Epithelial cell of proximal tubule (primary cell): ENCODE measurements at regions not wholly inside any gene's neighbourhood (a gene's known extent, or its start where the extent isn't known, plus 50 kb on each side); places are given as distances from the start of the nearest gene placed in this dataset.

Experiments
- DNase-seq: peaks from one replicate; pipeline ENCODE4 v3.0.0-alpha.2; 2011; ENCODE audit warnings: low read depth
- H3K4me3 ChIP-seq: 2 replicates; pipeline ENCODE4 v1.5.1; 2011; ENCODE audit warnings: low read depth, mild to moderate bottlenecking, low read length
- TF ChIP-seq, protein P1 (sequence below): conservative IDR thresholded peaks from 2 replicates; pipeline ENCODE4 v1.5.1; 2012; ENCODE audit warnings: low read depth, mild to moderate bottlenecking, low read length

DNA sequence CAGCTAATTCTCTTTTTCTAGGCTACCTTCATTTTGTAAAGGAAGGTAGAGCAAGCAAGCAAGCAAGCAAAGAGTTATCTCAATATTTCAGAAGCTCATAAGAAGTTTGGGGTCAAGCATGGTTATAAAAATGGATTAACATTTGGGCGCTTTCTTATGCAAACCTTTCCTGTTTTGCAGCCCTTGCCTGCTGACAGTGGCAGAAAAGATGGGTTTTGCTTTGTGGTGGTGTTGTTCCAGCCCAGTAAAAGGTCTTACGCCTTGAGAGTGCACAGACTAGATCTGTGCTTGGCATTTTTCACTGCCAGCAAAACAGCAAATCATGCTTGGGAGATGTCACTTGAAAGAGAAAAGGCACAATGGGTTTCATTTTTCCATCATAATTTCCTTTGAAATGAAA lies 1320.6 kb upstream of the CELF4 start:
- no peak for DNase-seq
- H3K4me3 ChIP-seq: no peak overlapping the region
- TF ChIP-seq, protein P1, sequence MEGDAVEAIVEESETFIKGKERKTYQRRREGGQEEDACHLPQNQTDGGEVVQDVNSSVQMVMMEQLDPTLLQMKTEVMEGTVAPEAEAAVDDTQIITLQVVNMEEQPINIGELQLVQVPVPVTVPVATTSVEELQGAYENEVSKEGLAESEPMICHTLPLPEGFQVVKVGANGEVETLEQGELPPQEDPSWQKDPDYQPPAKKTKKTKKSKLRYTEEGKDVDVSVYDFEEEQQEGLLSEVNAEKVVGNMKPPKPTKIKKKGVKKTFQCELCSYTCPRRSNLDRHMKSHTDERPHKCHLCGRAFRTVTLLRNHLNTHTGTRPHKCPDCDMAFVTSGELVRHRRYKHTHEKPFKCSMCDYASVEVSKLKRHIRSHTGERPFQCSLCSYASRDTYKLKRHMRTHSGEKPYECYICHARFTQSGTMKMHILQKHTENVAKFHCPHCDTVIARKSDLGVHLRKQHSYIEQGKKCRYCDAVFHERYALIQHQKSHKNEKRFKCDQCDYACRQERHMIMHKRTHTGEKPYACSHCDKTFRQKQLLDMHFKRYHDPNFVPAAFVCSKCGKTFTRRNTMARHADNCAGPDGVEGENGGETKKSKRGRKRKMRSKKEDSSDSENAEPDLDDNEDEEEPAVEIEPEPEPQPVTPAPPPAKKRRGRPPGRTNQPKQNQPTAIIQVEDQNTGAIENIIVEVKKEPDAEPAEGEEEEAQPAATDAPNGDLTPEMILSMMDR: no peak

DNA sequence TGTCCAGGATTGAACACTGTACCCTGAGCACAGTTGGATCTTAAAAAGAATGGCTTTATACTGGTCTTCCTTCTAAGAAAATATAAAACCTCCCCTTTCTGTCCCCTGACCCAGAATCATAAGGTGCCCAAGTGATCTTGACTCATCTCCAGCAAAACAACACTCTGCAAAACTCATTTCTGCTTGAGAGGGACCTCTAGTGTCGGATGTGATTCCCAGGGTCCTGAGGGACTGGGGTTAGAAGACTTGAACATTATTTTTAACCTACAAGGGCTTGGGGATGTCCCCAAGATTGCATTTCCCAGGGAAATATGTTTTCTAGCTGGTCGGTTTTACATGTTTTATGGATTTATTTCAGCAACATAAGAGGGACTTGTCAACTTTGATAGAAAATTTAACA lies 1318.5 kb upstream of the CELF4 start:
- TF ChIP-seq, protein P1: no peak
- no peak for DNase-seq

DNA sequence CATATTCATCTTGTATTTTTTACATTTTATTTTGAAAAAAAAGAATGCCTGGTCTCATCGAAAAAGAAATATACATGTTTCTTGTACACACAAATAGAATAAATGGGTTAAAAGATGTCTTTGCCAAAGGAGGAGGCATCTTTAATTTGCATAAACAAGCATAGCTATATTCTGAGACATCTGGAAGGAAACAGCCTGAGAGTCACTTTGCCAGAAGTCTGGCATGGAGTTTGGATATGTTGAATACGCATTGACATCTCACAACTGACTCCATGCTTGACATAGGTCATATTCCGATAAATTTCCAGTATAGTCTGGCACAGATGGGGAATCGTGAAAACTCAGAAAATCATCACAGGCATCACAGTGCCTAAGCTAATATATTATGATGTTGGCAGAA lies 1317.5 kb upstream of the CELF4 start:
- no peak for DNase-seq
- TF ChIP-seq, protein P1: no peak
- no peak overlapping the region for H3K4me3 ChIP-seq

More for the DNA sequence above, 1318.5 kb upstream of the CELF4 start:
- no peak overlapping the region for H3K4me3 ChIP-seq

DNA sequence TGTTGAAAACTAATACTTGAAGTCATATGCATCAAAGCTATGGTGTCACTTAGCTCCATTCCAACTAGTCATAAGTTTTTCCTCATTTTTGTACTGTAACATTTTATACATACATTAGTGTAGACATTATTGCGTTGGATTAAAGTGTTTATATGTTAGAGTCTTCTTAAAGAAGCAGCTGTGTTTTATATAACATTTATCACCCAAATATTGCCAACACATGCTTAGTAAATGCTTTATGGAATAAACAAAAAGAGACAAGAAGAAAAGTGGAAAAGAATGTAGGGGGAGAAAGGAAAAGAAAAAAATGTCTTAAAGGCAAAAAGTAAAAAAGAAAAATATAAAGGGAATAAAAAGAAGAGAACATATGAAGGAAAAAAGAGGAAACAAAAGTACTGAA lies 1314.3 kb upstream of the CELF4 start:
- TF ChIP-seq, protein P1: no peak
- no peak overlapping the region for H3K4me3 ChIP-seq
- DNase-seq: no peak

DNA sequence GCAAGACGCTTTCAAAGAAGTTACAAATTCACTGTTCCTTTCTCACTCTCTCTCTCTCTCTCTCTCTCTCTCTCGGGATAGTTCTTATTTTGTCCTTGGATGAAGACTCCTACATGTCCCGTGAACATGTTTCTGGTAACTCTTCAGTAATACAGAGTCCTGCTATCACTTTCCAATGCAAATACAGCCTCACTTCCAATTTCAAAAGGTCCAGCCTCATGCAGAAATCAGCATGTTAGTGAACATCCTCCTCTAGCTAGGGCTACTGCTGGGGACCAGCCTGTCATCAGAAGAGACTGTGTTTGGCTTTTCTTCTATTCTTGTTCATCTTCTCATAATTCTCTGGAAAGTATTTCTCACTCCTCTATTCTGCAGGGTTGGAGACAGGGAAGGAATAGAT lies 1306.7 kb upstream of the CELF4 start:
- TF ChIP-seq, protein P1: no peak
- H3K4me3 ChIP-seq: no peak overlapping the region
- DNase-seq: no peak

DNA sequence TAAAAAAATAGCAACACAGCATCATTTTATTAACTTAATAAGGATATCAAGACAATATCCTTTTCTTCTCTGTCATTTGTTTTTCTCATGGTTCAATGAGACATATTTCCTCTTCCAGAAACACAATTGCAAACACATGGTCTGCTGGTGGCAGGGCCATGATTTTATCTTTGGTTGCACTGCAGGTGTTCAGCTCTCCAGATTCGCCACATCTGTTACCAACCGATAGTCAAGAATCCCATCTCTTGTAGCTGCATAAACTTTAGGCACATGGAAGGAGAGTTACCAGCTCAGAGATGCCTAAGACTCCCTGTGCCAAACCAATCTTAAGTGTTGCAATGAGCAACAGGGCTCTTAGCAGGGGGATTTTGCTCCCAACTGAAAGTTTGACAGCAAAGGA lies 1303.2 kb upstream of the CELF4 start:
- TF ChIP-seq, protein P1: no peak
- no peak overlapping the region for H3K4me3 ChIP-seq
- no peak for DNase-seq

DNA sequence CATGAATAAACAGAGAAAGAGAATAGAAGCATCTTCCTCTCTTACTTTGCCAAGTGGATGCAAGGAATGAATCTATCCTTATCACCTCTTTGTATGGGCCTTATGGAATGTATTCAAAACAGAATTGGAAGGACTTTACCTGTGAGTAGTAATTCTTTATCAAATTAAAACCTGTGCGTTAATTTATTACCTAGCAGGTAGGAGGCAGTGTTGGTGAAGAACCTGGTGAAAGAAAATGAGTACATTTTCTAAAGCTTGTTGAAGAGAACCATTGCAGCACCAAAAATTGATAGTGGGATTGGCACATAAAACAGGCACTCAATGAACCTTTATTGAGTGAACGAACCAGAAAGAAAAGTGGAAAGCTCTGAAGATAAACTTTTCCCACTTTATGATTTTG lies 1302.1 kb upstream of the CELF4 start:
- no peak overlapping the region for H3K4me3 ChIP-seq
- no peak for DNase-seq
- TF ChIP-seq, protein P1: peak; percentile 32
